ENCODE measurements at regions not wholly inside any gene's neighbourhood (a gene's known extent, or its start where the extent isn't known, plus 50 kb on each side); places are given as distances from the start of the nearest gene placed in this dataset.
"Not testable (repeated sequence)": the region's sequence is repeated elsewhere in the genome, so short reads cannot be mapped to it uniquely, and the experiment has no call there.

- no peak for DNase-seq
Observed at GRCh38 chr4:131603705-131604104, 1545.4 kb upstream of the PCDH10 start.

- no peak for DNase-seq
Observed at GRCh38 chr4:131609039-131609438, 1540.1 kb upstream of the PCDH10 start.

GRCh38 chr4:131610517-131610916 is 1538.6 kb upstream of the PCDH10 start:
- DNase-seq, result not testable (repeated sequence)

GRCh38 chr4:131613086-131613823 is 1535.8 kb upstream of the PCDH10 start:
- no peak for DNase-seq

- DNase-seq, result no peak
Observed at GRCh38 chr4:131613824-131614216, 1535.3 kb upstream of the PCDH10 start.

GRCh38 chr4:131632877-131633276 is 1516.2 kb upstream of the PCDH10 start:
- DNase-seq, result no peak

GRCh38 chr4:131635191-131635590 is 1513.9 kb upstream of the PCDH10 start:
- no peak for DNase-seq

GRCh38 chr4:131638781-131639180 is 1510.3 kb upstream of the PCDH10 start:
- no peak for DNase-seq

- no peak for DNase-seq
Observed at GRCh38 chr4:131644619-131645018, 1504.5 kb upstream of the PCDH10 start.

GRCh38 chr4:131649227-131649626 is 1499.9 kb upstream of the PCDH10 start:
- DNase-seq, result no peak

GRCh38 chr4:131650951-131651350 is 1498.1 kb upstream of the PCDH10 start:
- DNase-seq, result no peak

GRCh38 chr4:131683314-131683713 is 1465.8 kb upstream of the PCDH10 start:
- not testable (repeated sequence) for DNase-seq

- DNase-seq, result no peak
Observed at GRCh38 chr4:131721883-131722282, 1427.2 kb upstream of the PCDH10 start.

GRCh38 chr4:131723069-131723468 is 1426.0 kb upstream of the PCDH10 start:
- not testable (repeated sequence) for DNase-seq

GRCh38 chr4:131724847-131725246 is 1424.2 kb upstream of the PCDH10 start:
- peak; percentile 16 for DNase-seq

GRCh38 chr4:131725521-131725920 is 1423.6 kb upstream of the PCDH10 start:
- DNase-seq, result not testable (repeated sequence)

- DNase-seq, result not testable (repeated sequence)
Observed at GRCh38 chr4:131726940-131727339, 1422.2 kb upstream of the PCDH10 start.

- DNase-seq, result not testable (repeated sequence)
Observed at GRCh38 chr4:131727418-131727817, 1421.7 kb upstream of the PCDH10 start.

- not testable (repeated sequence) for DNase-seq
Observed at GRCh38 chr4:131729205-131729604, 1419.9 kb upstream of the PCDH10 start.

- not testable (repeated sequence) for DNase-seq
Observed at GRCh38 chr4:131729716-131730398, 1419.2 kb upstream of the PCDH10 start.

GRCh38 chr4:131730574-131730973 is 1418.5 kb upstream of the PCDH10 start:
- DNase-seq, result not testable (repeated sequence)

GRCh38 chr4:131732034-131732630 is 1417.0 kb upstream of the PCDH10 start:
- DNase-seq, result not testable (repeated sequence)

GRCh38 chr4:131734321-131734720 is 1414.8 kb upstream of the PCDH10 start:
- not testable (repeated sequence) for DNase-seq

- DNase-seq, result not testable (repeated sequence)
Observed at GRCh38 chr4:131734851-131735385, 1414.2 kb upstream of the PCDH10 start.
